Body of pancreas (tissue), 4 donors: ENCODE measurements at regions not wholly inside any gene's neighbourhood (a gene's known extent, or its start where the extent isn't known, plus 50 kb on each side); places are given as distances from the start of the nearest gene placed in this dataset.

Experiments
- ATAC-seq: fragments of 150-250 bp; one replicate; pipeline ENCODE4 v1.9.1; 2016
- DNase-seq, 4 donors: peaks; one replicate each; pipeline ENCODE4 v3.0.0-alpha.2; 2019
- H3K27ac ChIP-seq, 4 donors: fragments of 200-600 bp; sonication (generic); 1 replicate in 3 of 4; 2 replicates in 1 of 4; pipeline versions ENCODE4 v1.5.1 to v1.6.1; 2016 to 2019; ENCODE audit warnings: mild to moderate bottlenecking in 1 of 4, mixed read lengths in 1 of 4, moderate library complexity in 1 of 4
- H3K27me3 ChIP-seq, 2 donors: fragments of 200-600 bp; sonication (generic); one replicate each; pipeline ENCODE4 v1.6.0; 2016; ENCODE audit warnings: mild to moderate bottlenecking in 1 of 2
- H3K36me3 ChIP-seq, 2 donors: fragments of 200-600 bp; sonication (generic); replicated peaks in 1 of 2; 2 replicates each; pipeline ENCODE4 v1.5.1; 2016; ENCODE audit warnings: low read depth in 2 of 2; ENCODE audit not compliant: insufficient read depth in 1 of 2
- H3K4me1 ChIP-seq: fragments of 200-600 bp; sonication (generic); one replicate; pipeline ENCODE4 v1.6.0; 2016
- H3K4me3 ChIP-seq, 2 donors: fragments of 200-600 bp; sonication (generic); 1 replicate in 1 of 2; 2 replicates in 1 of 2; pipeline ENCODE4 v1.5.1; 2016 to 2019
- H3K9me3 ChIP-seq, 3 donors: fragments of 200-600 bp; sonication (generic); 1 replicate in 2 of 3; 2 replicates in 1 of 3; pipeline ENCODE4 v1.5.1; 2016
- CTCF ChIP-seq, 7 experiments: fragments of 450-650 bp in 4 of 7; fragments of 200-600 bp in 3 of 7; sonication (generic) in 3 of 7; IDR thresholded peaks; one replicate each; pipeline ENCODE4 v1.5.1; 2016 to 2019; ENCODE audit warnings: antibody characterized with exemption in 7 of 7
- POLR2A ChIP-seq, 3 donors: fragments of 450-650 bp; IDR thresholded peaks; one replicate each; pipeline ENCODE4 v1.6.1; 2016; ENCODE audit warnings: antibody characterized with exemption in 3 of 3, mild to moderate bottlenecking in 2 of 3
- WGBS, 2 donors: methylation state at CpG; one replicate each; pipeline ENCODE4 v1.1.5; 2017; 5-methylcytosine and 5-hydroxymethylcytosine counted together
- intact Hi-C: fragments of 100-400 bp; cut with DNase I; formaldehyde crosslinking; loops from one replicate; pipeline ENCODE4 v1.15.1; 2023

- intact Hi-C loops = no loop called here
- Histone ChIP-seq H3K9me3 (no peaks in the 10 kb centered on the region), H3K4me3 (no peak overlapping the region), H3K27me3 (no peaks in the 10 kb centered on the region), H3K4me1 (no peaks in the 10 kb centered on the region), H3K36me3 (no peaks in the 10 kb centered on the region), H3K27ac (no peak overlapping the region)
- DNase-seq (no peak), ATAC-seq (no peak)
- 67 to 69% methylated on average over 4 of the region's 4 CpGs for WGBS, 2 donors
- no peak for TF ChIP-seq POLR2A (IDR thresholded peaks at IDR 0.05)
- no peak for TF ChIP-seq CTCF (IDR thresholded peaks at IDR 0.05)
Measured at GRCh38 chr5:33143405-33144123, 297.2 kb upstream of the TARS1 start.

GRCh38 chr5:33146881-33147280 lies 293.9 kb upstream of the TARS1 start:
- no peak for ATAC-seq
- H3K27me3 ChIP-seq = no peaks in the 10 kb centered on the region
- no peak for DNase-seq
- no peaks in the 10 kb centered on the region for H3K36me3 ChIP-seq
- no peak for TF ChIP-seq POLR2A (IDR thresholded peaks at IDR 0.05)
- TF ChIP-seq CTCF (IDR thresholded peaks at IDR 0.05) = no peak
- intact Hi-C loops = no loop called here
- no peak overlapping the region for H3K4me3 ChIP-seq
- no peaks in the 10 kb centered on the region for H3K9me3 ChIP-seq
- H3K4me1 ChIP-seq = no peaks in the 10 kb centered on the region
- no peak overlapping the region for H3K27ac ChIP-seq

DNA sequence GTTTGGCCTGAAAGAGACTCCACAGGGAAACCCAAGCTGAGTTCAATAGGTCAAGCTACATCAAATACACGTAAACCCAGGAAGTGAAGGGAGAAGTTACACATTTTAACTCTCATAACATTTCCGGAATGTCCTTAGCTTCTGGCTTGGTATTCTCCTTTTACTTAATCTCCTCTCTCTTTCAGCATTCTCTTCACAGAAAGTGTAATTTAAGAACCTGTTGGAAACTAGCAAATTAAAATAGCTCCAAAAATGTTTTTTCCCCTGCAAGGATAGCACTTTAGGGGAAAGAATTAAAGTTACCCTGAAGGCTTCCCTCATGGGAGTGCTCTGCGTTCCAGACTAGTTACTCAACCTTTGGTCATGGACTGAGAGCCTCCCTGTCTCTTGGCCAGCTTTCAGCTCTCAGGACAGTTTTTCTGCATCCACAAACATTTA lies 292.7 kb upstream of the TARS1 start:
- H3K4me1 ChIP-seq = no peaks in the 10 kb centered on the region
- ATAC-seq = no peak
- intact Hi-C loops = no loop called here
- TF ChIP-seq POLR2A (IDR thresholded peaks at IDR 0.05) = no peak
- no peak for TF ChIP-seq CTCF (IDR thresholded peaks at IDR 0.05)
- no peaks in the 10 kb centered on the region for H3K9me3 ChIP-seq
- peak in 2 of 4 donors; percentile 25 to 37 for DNase-seq
- H3K27me3 ChIP-seq = no peaks in the 10 kb centered on the region
- WGBS, 2 donors = 56 to 58% methylated on average over 3 of the region's 3 CpGs
- H3K36me3 ChIP-seq = no peaks in the 10 kb centered on the region
- H3K4me3 ChIP-seq = no peak overlapping the region
- H3K27ac ChIP-seq = no peak overlapping the region

DNA sequence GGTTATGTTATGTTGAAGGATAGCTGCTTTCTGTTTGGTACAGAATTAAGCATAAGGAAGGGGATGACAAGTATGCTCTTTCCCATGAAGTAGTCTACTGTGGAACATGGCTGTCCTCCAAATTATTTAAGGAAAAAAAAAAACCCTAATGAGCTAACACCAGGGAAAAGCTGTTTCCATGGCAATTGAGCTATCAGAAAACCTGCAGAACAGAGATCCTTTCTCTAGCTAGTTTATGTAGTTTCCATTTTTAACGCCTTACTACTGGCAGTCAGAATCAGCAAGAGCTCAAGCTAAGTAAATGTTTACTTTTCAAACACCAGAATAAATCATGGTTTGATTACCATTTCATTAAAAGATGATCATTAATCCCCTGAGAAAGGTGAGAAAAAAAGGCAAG lies 287.4 kb upstream of the TARS1 start:
- H3K36me3 ChIP-seq = no peaks in the 10 kb centered on the region
- 18 to 21% methylated on average over 1 of the region's 1 CpG for WGBS, 2 donors
- TF ChIP-seq POLR2A (IDR thresholded peaks at IDR 0.05) (no peak), CTCF (IDR thresholded peaks at IDR 0.05) (no peak)
- H3K4me3 ChIP-seq = no peak overlapping the region
- no peaks in the 10 kb centered on the region for H3K4me1 ChIP-seq
- intact Hi-C loops = no loop called here
- no peak overlapping the region for H3K27ac ChIP-seq
- DNase-seq (no peak), ATAC-seq (no peak)
- no peaks in the 10 kb centered on the region for H3K9me3 ChIP-seq
- H3K27me3 ChIP-seq = no peaks in the 10 kb centered on the region

- DNase-seq (no peak), ATAC-seq (no peak)
- Histone ChIP-seq H3K4me3 (no peak overlapping the region), H3K27me3 (no peaks in the 10 kb centered on the region), H3K9me3 (no peaks in the 10 kb centered on the region), H3K27ac (no peak overlapping the region), H3K36me3 (no peaks in the 10 kb centered on the region), H3K4me1 (no peaks in the 10 kb centered on the region)
- intact Hi-C loops = no loop called here
- TF ChIP-seq CTCF (IDR thresholded peaks at IDR 0.05) = no peak
- no peak for TF ChIP-seq POLR2A (IDR thresholded peaks at IDR 0.05)
- 57 to 73% methylated on average over 1 of the region's 1 CpG for WGBS, 2 donors
Measured at GRCh38 chr5:33153831-33154230, 286.9 kb upstream of the TARS1 start.
